ENCODE measurements at regions not wholly inside any gene's neighbourhood (a gene's known extent, or its start where the extent isn't known, plus 50 kb on each side); places are given as distances from the start of the nearest gene placed in this dataset.

DNA sequence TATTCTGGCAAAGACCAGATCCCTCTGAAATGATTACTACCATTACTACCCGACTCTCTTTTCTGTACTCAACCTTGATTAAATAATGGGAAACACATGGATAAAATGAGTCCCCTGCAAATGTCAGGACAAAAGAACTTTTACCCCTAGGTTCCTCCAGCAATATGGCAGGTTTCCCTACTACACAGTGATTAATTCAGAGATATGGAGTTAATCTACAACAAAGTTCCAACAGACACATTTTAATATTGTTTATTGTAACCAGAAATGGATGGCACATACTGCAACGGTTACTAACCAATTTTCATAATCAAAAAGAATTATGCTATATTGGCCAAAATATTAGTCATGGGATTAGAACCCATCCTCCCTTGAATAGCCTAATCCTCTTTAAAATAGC is 294.8 kb downstream of the ATPSCKMT start:
- POLR2A ChIA-PET = no interaction called here
- no peak for DNase-seq (ENCODE audit: unreplicated experiment)
- Mint-ChIP-seq H3K36me3 (ENCODE audit: insufficient read depth, unreplicated experiment) (no peaks in the 10 kb centered on the region), H3K27ac (ENCODE audit: low read depth, unreplicated experiment) (no peak overlapping the region), H3K4me3 (ENCODE audit: unreplicated experiment) (no peak overlapping the region), H3K9me3 (ENCODE audit: unreplicated experiment) (no peaks in the 10 kb centered on the region), H3K4me1 (ENCODE audit: insufficient read depth, unreplicated experiment) (peaks cover 6% of the 10 kb centered on the region), H3K27me3 (ENCODE audit: insufficient read depth, unreplicated experiment) (no peaks in the 10 kb centered on the region)
- CTCF ChIA-PET = interaction anchor here (0.6 to 0.7 kb wide), 2 partner anchors 26 to 726 kb away, joined by 3 to 4 read pairs; no protein-coding TSS in a partner anchor
- TF ChIP-seq, protein P1, sequence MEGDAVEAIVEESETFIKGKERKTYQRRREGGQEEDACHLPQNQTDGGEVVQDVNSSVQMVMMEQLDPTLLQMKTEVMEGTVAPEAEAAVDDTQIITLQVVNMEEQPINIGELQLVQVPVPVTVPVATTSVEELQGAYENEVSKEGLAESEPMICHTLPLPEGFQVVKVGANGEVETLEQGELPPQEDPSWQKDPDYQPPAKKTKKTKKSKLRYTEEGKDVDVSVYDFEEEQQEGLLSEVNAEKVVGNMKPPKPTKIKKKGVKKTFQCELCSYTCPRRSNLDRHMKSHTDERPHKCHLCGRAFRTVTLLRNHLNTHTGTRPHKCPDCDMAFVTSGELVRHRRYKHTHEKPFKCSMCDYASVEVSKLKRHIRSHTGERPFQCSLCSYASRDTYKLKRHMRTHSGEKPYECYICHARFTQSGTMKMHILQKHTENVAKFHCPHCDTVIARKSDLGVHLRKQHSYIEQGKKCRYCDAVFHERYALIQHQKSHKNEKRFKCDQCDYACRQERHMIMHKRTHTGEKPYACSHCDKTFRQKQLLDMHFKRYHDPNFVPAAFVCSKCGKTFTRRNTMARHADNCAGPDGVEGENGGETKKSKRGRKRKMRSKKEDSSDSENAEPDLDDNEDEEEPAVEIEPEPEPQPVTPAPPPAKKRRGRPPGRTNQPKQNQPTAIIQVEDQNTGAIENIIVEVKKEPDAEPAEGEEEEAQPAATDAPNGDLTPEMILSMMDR (IDR thresholded peaks at IDR 0.05; ENCODE audit: unreplicated experiment) = no peak
- BruUV-seq (replicated peaks) = no TSS peak
- intact Hi-C loops (cut with micrococcal nuclease) = loop anchor here (10.0 kb wide), 1 partner anchor 60 kb away; no protein-coding TSS in a partner anchor

DNA sequence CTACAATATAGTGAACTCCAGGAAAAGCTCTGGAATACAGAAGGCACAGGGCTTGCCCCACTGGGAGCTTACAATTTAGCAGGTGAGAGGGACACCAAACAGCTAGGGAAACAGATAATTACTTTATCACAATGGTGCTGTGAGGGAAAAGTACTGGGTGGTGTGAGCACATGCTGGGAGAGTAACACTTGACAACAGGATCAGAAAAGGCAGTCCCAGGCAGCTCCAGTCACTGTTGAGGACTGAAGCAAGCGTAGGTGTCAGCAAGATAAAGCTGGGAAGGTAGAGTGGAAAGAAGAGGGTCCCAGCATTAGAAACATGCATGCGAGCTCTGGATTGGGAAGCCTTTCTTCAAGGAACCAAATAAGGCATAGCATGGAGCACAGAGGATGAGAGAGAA is 296.0 kb downstream of the ATPSCKMT start:
- Mint-ChIP-seq H3K27me3 (ENCODE audit: insufficient read depth, unreplicated experiment) (no peaks in the 10 kb centered on the region), H3K4me1 (ENCODE audit: insufficient read depth, unreplicated experiment) (peaks cover 6% of the 10 kb centered on the region), H3K27ac (ENCODE audit: low read depth, unreplicated experiment) (no peak overlapping the region), H3K4me3 (ENCODE audit: unreplicated experiment) (no peak overlapping the region), H3K9me3 (ENCODE audit: unreplicated experiment) (no peaks in the 10 kb centered on the region), H3K36me3 (ENCODE audit: insufficient read depth, unreplicated experiment) (no peaks in the 10 kb centered on the region)
- intact Hi-C loops (cut with micrococcal nuclease) = loop anchor here (10.0 kb wide), 1 partner anchor 59 kb away; no protein-coding TSS in a partner anchor
- no TSS peak for BruUV-seq (replicated peaks)
- ChIA-PET POLR2A (no interaction called here), CTCF (interaction anchor here (0.5 kb wide), 1 partner anchor 154 kb away, joined by 3 read pairs; no protein-coding TSS in a partner anchor)
- TF ChIP-seq, protein P1 (IDR thresholded peaks at IDR 0.05; ENCODE audit: unreplicated experiment) = no peak
- no peak for DNase-seq (ENCODE audit: unreplicated experiment)

DNA sequence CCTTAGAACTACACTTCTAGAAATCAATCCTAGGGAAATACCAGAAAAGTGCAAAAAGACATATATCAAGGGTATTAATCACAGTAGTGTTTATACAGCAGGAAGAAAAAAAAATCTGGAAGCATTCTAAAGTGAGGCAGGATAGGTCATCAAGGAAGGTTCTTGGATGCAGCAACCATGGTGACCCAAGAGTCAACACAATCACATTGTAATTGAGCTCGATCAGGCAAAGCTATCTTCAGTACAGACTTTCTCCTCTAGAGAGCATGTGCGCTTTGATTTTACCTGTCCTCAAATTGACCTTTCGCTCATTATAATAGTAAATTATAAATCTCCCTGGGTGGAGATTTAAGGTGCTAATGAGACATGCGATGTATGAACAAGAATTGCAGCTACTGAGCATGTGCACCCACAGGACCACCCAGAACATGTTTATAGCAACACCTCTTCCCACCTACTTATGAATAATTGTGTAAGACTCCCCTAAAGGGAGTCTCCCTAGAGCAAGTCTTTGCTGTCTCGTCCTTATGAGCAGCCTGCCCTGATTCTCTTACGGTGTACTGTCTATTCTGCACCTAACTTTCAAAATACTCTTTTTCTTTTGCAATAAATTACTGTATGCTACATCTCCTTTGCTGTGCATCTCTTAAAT is 297.7 kb downstream of the ATPSCKMT start:
- TF ChIP-seq, protein P1 (IDR thresholded peaks at IDR 0.05; ENCODE audit: unreplicated experiment) = no peak
- no peaks in the 10 kb centered on the region for H3K27me3 Mint-ChIP-seq (ENCODE audit: insufficient read depth, unreplicated experiment)
- ChIA-PET POLR2A (no interaction called here), CTCF (interaction anchor here (0.5 to 1.0 kb wide), 3 partner anchors 27 to 899 kb away, joined by 3 read pairs; no protein-coding TSS in a partner anchor)
- no TSS peak for BruUV-seq (replicated peaks)
- no peak for DNase-seq (ENCODE audit: unreplicated experiment)
- no peak overlapping the region for H3K27ac Mint-ChIP-seq (ENCODE audit: low read depth, unreplicated experiment)
- no peaks in the 10 kb centered on the region for H3K36me3 Mint-ChIP-seq (ENCODE audit: insufficient read depth, unreplicated experiment)
- peaks cover 5% of the 10 kb centered on the region for H3K4me1 Mint-ChIP-seq (ENCODE audit: insufficient read depth, unreplicated experiment)
- H3K4me3 Mint-ChIP-seq (ENCODE audit: unreplicated experiment) = no peak overlapping the region
- H3K9me3 Mint-ChIP-seq (ENCODE audit: unreplicated experiment) = no peaks in the 10 kb centered on the region
- intact Hi-C loops (cut with micrococcal nuclease) = loop anchor here (10.0 kb wide), 1 partner anchor 57 kb away; no protein-coding TSS in a partner anchor

DNA sequence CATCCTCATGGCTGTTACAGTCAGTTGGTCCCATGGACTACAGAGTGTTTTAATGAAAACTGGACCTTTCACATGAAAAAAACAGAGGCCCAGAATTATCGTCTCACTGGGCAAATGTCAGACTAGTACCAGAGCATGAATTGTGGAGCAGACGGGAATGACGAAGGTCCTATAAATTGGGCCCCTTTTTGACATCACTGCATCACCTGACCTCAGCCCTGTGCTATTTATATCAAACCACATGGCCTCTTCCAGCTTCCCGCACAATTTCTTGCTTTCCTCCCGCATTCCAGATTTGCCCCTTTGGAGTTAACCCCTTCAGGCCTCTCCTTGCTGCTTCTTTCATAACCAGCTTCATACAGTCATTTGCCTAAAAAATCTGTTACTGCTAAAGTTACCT is 301.7 kb downstream of the ATPSCKMT start:
- POLR2A ChIA-PET = interaction anchor here (1.3 kb wide), 1 partner anchor 23 kb away, joined by 4 read pairs; no protein-coding TSS in a partner anchor
- intact Hi-C loops (cut with micrococcal nuclease) = no loop called here
- BruUV-seq (replicated peaks) = no TSS peak
- Mint-ChIP-seq H3K9me3 (ENCODE audit: unreplicated experiment) (no peaks in the 10 kb centered on the region), H3K36me3 (ENCODE audit: insufficient read depth, unreplicated experiment) (no peaks in the 10 kb centered on the region), H3K27ac (ENCODE audit: low read depth, unreplicated experiment) (no peak overlapping the region), H3K27me3 (ENCODE audit: insufficient read depth, unreplicated experiment) (no peaks in the 10 kb centered on the region), H3K4me1 (ENCODE audit: insufficient read depth, unreplicated experiment) (no peaks in the 10 kb centered on the region), H3K4me3 (ENCODE audit: unreplicated experiment) (no peak overlapping the region)
- TF ChIP-seq, protein P1 (IDR thresholded peaks at IDR 0.05; ENCODE audit: unreplicated experiment) = no peak
- CTCF ChIA-PET = interaction anchor here (0.6 to 0.7 kb wide), 3 partner anchors 14 to 537 kb away, joined by 3 to 4 read pairs (median 3); no protein-coding TSS in a partner anchor
- DNase-seq (ENCODE audit: unreplicated experiment) = no peak

All from MCF 10A (cell line).